Neural cell (in vitro differentiated cells): ENCODE measurements at regions not wholly inside any gene's neighbourhood (a gene's known extent, or its start where the extent isn't known, plus 50 kb on each side); places are given as distances from the start of the nearest gene placed in this dataset.

Source experiments
- CTCF ChIP-seq: fragments of 450-650 bp; IDR thresholded peaks from 2 replicates; pipeline ENCODE4 v1.5.1; 2014; ENCODE audit warnings: antibody characterized with exemption, mild to moderate bottlenecking, moderate library complexity; ENCODE audit not compliant: poor library complexity, severe bottlenecking
- EP300 ChIP-seq: fragments of 450-650 bp; conservative IDR thresholded peaks from 2 replicates; pipeline ENCODE4 v1.6.1; 2014; ENCODE audit warnings: antibody characterized with exemption, mild to moderate bottlenecking, moderate library complexity; ENCODE audit not compliant: poor library complexity, severe bottlenecking
- POLR2AphosphoS5 ChIP-seq: IDR thresholded peaks from 2 replicates; pipeline ENCODE4 v1.6.1; 2012

- TF ChIP-seq CTCF: no peak
- TF ChIP-seq POLR2AphosphoS5: no peak
- TF ChIP-seq EP300: no peak
Observed at GRCh38 chr4:43348591-43348990, 456.1 kb downstream of the GRXCR1 start.
